Activated naive CD4-positive, alpha-beta T cell treated with anti-CD3 and anti-CD28 coated beads, Interleukin-2, amount 10 ng/mL, durations not matched to agents 7 days and 5 days (primary cell): ENCODE measurements at regions not wholly inside any gene's neighbourhood (a gene's known extent, or its start where the extent isn't known, plus 50 kb on each side); places are given as distances from the start of the nearest gene placed in this dataset.

Experiments
- CTCF ChIA-PET: fragments of 350-600 bp; sonication (Branson Sonifier 250); formaldehyde crosslinking; loops from one replicate; lab custom pipeline; 2021; ENCODE audit warnings: antibody characterized with exemption; lab: Charles Lee
- DNase-seq: peaks from one replicate; pipeline ENCODE4 v3.0.0-alpha.2; 2020
- H3K27ac Mint-ChIP-seq: one replicate; pipeline ENCODE4 v1.8.0; 2021; ENCODE audit warnings: mild to moderate bottlenecking, moderate library complexity, mixed read lengths
- H3K27me3 Mint-ChIP-seq: one replicate; pipeline ENCODE4 v1.8.0; 2021; ENCODE audit warnings: mild to moderate bottlenecking, mixed read lengths
- H3K36me3 Mint-ChIP-seq: one replicate; pipeline ENCODE4 v1.8.0; 2021; ENCODE audit warnings: mixed read lengths
- H3K4me1 Mint-ChIP-seq: one replicate; pipeline ENCODE4 v1.8.0; 2021; ENCODE audit warnings: mixed read lengths
- H3K4me3 Mint-ChIP-seq: one replicate; pipeline ENCODE4 v1.8.0; 2021; ENCODE audit warnings: mild to moderate bottlenecking, moderate library complexity, mixed read lengths
- H3K9me3 Mint-ChIP-seq: one replicate; pipeline ENCODE4 v1.8.0; 2021; ENCODE audit warnings: mixed read lengths

GRCh38 chr6:134511984-134512683 is 194.2 kb upstream of the SGK1 start:
- Mint-ChIP-seq H3K27me3 (no peaks in the 10 kb centered on the region), H3K36me3 (no peaks in the 10 kb centered on the region), H3K27ac (no peak overlapping the region), H3K4me1 (peaks cover 4% of the 10 kb centered on the region), H3K9me3 (no peaks in the 10 kb centered on the region), H3K4me3 (no peak overlapping the region)
- no peak for DNase-seq
- CTCF ChIA-PET, result no interaction called here

- Mint-ChIP-seq H3K36me3 (no peaks in the 10 kb centered on the region), H3K4me1 (peaks cover 4% of the 10 kb centered on the region), H3K9me3 (no peaks in the 10 kb centered on the region), H3K27me3 (no peaks in the 10 kb centered on the region), H3K4me3 (no peak overlapping the region), H3K27ac (no peak overlapping the region)
- no peak for DNase-seq
- CTCF ChIA-PET, result no interaction called here
These were observed 193.0 kb upstream of the SGK1 start for GRCh38 chr6:134510920-134511319.

- no peak overlapping the region for H3K27ac Mint-ChIP-seq
- peaks cover 4% of the 10 kb centered on the region for H3K4me1 Mint-ChIP-seq
- H3K36me3 Mint-ChIP-seq, result no peaks in the 10 kb centered on the region
- no peaks in the 10 kb centered on the region for H3K9me3 Mint-ChIP-seq
- DNase-seq, result no peak
- no peak overlapping the region for H3K4me3 Mint-ChIP-seq
- no peaks in the 10 kb centered on the region for H3K27me3 Mint-ChIP-seq
- CTCF ChIA-PET, result interaction anchor here (1.7 kb wide), 1 partner anchor 131 kb away, joined by 5 read pairs; no protein-coding TSS in a partner anchor
These were observed 192.2 kb upstream of the SGK1 start for GRCh38 chr6:134510142-134510541.

- H3K27ac Mint-ChIP-seq, result no peak overlapping the region
- H3K4me3 Mint-ChIP-seq, result no peak overlapping the region
- no peaks in the 10 kb centered on the region for H3K36me3 Mint-ChIP-seq
- no peaks in the 10 kb centered on the region for H3K27me3 Mint-ChIP-seq
- DNase-seq, result no peak
- H3K9me3 Mint-ChIP-seq, result no peaks in the 10 kb centered on the region
- CTCF ChIA-PET, result interaction anchor here (1.7 kb wide), 1 partner anchor 132 kb away, joined by 5 read pairs; no protein-coding TSS in a partner anchor
- peaks cover 4% of the 10 kb centered on the region for H3K4me1 Mint-ChIP-seq
These were observed 191.1 kb upstream of the SGK1 start for GRCh38 chr6:134508862-134509498.

GRCh38 chr6:134506162-134506561 is 188.2 kb upstream of the SGK1 start:
- Mint-ChIP-seq H3K4me3 (no peak overlapping the region), H3K27me3 (peaks cover 6% of the 10 kb centered on the region), H3K4me1 (peaks cover 8% of the 10 kb centered on the region), H3K27ac (no peak overlapping the region), H3K9me3 (no peaks in the 10 kb centered on the region), H3K36me3 (no peaks in the 10 kb centered on the region)
- no peak for DNase-seq
- CTCF ChIA-PET, result no interaction called here

GRCh38 chr6:134503585-134504281 is 185.8 kb upstream of the SGK1 start:
- CTCF ChIA-PET, result interaction anchor here (1.1 kb wide), 1 partner anchor 11 kb away, joined by 3 read pairs; no protein-coding TSS in a partner anchor
- H3K9me3 Mint-ChIP-seq, result no peaks in the 10 kb centered on the region
- no peak overlapping the region for H3K4me3 Mint-ChIP-seq
- DNase-seq, result no peak
- H3K27me3 Mint-ChIP-seq, result peaks cover 6% of the 10 kb centered on the region
- H3K36me3 Mint-ChIP-seq, result no peaks in the 10 kb centered on the region
- no peak overlapping the region for H3K27ac Mint-ChIP-seq
- peaks cover 4% of the 10 kb centered on the region for H3K4me1 Mint-ChIP-seq

- Mint-ChIP-seq H3K4me3 (no peak overlapping the region), H3K4me1 (peaks cover 4% of the 10 kb centered on the region), H3K27ac (peak overlapping the region; percentile 60), H3K27me3 (peaks cover 10% of the 10 kb centered on the region), H3K9me3 (no peaks in the 10 kb centered on the region), H3K36me3 (no peaks in the 10 kb centered on the region)
- CTCF ChIA-PET, result interaction anchor here (1.1 kb wide), 1 partner anchor 12 kb away, joined by 3 read pairs; no protein-coding TSS in a partner anchor
- DNase-seq, result no peak
These were observed 185.0 kb upstream of the SGK1 start for GRCh38 chr6:134502614-134503549.

- Mint-ChIP-seq H3K27ac (no peak overlapping the region), H3K4me1 (no peaks in the 10 kb centered on the region), H3K36me3 (no peaks in the 10 kb centered on the region), H3K27me3 (peaks cover 8% of the 10 kb centered on the region), H3K4me3 (no peak overlapping the region), H3K9me3 (no peaks in the 10 kb centered on the region)
- CTCF ChIA-PET, result no interaction called here
- no peak for DNase-seq
These were observed 178.0 kb upstream of the SGK1 start for GRCh38 chr6:134495890-134496248.

- H3K27ac Mint-ChIP-seq, result no peak overlapping the region
- no peak overlapping the region for H3K4me3 Mint-ChIP-seq
- DNase-seq, result no peak
- CTCF ChIA-PET, result no interaction called here
- no peaks in the 10 kb centered on the region for H3K36me3 Mint-ChIP-seq
- H3K27me3 Mint-ChIP-seq, result peaks cover 8% of the 10 kb centered on the region
- no peaks in the 10 kb centered on the region for H3K9me3 Mint-ChIP-seq
- H3K4me1 Mint-ChIP-seq, result no peaks in the 10 kb centered on the region
These were observed 177.4 kb upstream of the SGK1 start for GRCh38 chr6:134495203-134495889.

GRCh38 chr6:134493789-134494188 is 175.9 kb upstream of the SGK1 start:
- CTCF ChIA-PET, result no interaction called here
- Mint-ChIP-seq H3K27me3 (peaks cover 8% of the 10 kb centered on the region), H3K4me1 (no peaks in the 10 kb centered on the region), H3K9me3 (no peaks in the 10 kb centered on the region), H3K27ac (no peak overlapping the region), H3K36me3 (no peaks in the 10 kb centered on the region), H3K4me3 (no peak overlapping the region)
- DNase-seq, result no peak

GRCh38 chr6:134491477-134491876 is 173.6 kb upstream of the SGK1 start:
- Mint-ChIP-seq H3K4me1 (no peaks in the 10 kb centered on the region), H3K9me3 (peaks cover 2% of the 10 kb centered on the region), H3K27me3 (peaks cover 4% of the 10 kb centered on the region), H3K36me3 (peaks cover 2% of the 10 kb centered on the region), H3K4me3 (no peak overlapping the region), H3K27ac (no peak overlapping the region)
- CTCF ChIA-PET, result no interaction called here
- no peak for DNase-seq

- H3K27me3 Mint-ChIP-seq, result no peaks in the 10 kb centered on the region
- no peak for DNase-seq
- no peak overlapping the region for H3K4me3 Mint-ChIP-seq
- H3K4me1 Mint-ChIP-seq, result no peaks in the 10 kb centered on the region
- CTCF ChIA-PET, result interaction anchor here (0.7 kb wide), 1 partner anchor 89 kb away, joined by 3 read pairs; no protein-coding TSS in a partner anchor
- no peak overlapping the region for H3K27ac Mint-ChIP-seq
- peaks cover 4% of the 10 kb centered on the region for H3K9me3 Mint-ChIP-seq
- peaks cover 2% of the 10 kb centered on the region for H3K36me3 Mint-ChIP-seq
These were observed 164.8 kb upstream of the SGK1 start for GRCh38 chr6:134482593-134483270.

GRCh38 chr6:134481966-134482365 is 164.1 kb upstream of the SGK1 start:
- Mint-ChIP-seq H3K4me1 (no peaks in the 10 kb centered on the region), H3K27me3 (no peaks in the 10 kb centered on the region), H3K27ac (no peak overlapping the region), H3K9me3 (peaks cover 4% of the 10 kb centered on the region), H3K4me3 (no peak overlapping the region), H3K36me3 (peaks cover 2% of the 10 kb centered on the region)
- no peak for DNase-seq
- CTCF ChIA-PET, result interaction anchor here (0.7 kb wide), 1 partner anchor 89 kb away, joined by 3 read pairs; no protein-coding TSS in a partner anchor
